ENCODE measurements at regions not wholly inside any gene's neighbourhood (a gene's known extent, or its start where the extent isn't known, plus 50 kb on each side); places are given as distances from the start of the nearest gene placed in this dataset.

- no peak for DNase-seq
Measured at GRCh38 chr3:159137949-159138348, 336.1 kb downstream of the MFSD1 start.

DNA sequence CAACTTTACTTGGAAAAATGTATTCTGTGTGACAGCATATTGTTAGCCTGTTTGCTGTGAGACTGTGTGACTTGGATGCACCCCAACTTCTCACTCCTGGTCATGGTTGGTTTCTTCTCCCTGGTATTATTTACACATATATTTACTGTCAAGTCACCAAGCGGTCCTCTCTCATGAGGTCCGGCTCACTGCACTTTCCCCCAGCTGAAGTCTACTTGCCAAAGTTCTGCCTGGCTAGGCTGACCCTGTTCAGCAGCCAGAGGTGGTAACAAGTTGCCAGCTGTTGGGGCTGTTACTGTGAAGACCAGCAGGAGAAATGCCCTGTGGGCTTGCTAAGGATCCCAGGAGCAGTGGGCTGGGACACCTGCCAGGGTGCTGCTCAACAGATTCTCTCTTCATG is 337.5 kb downstream of the MFSD1 start:
- no peak for DNase-seq

DNA sequence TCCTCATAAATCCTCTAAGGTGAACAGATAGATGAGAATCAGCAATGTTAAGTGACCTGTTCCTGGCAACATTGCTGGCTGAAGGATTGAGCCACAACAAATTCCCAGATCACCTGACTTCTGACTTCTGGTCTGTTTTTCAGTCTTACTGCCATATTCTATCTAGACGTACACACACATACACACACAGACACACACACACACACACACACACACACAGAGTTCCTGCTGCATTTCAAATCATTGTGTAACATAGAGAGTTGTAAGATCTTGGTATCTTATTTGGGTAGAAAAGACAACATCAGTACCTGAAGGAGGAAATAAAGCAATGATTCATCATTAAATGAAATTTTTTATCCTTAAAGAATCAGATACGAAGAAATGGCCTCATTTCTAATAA is 342.6 kb downstream of the MFSD1 start:
- DNase-seq, result no peak

DNA sequence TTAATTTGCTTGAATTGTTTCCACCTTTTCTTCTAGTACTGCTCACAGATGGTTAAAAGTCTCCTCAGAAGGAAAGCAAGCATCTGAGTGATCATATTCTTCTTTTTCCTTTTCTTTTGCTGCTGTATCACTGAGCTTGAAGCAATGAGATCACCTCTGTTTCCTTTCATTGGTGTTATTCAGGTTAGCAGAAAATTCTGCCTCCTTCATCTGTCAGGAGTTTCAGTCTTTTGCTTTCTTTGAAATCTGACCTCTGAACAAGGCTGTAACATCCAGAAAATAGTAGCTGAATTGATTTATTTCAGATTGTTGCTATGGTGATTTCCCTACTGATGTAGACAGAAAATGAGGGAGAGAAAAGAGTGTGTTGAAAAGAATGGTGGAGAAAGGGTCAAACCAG is 343.0 kb downstream of the MFSD1 start:
- DNase-seq, result no peak

GRCh38 chr3:159146392-159146791 is 344.5 kb downstream of the MFSD1 start:
- no peak for DNase-seq

GRCh38 chr3:159146856-159147435 is 345.1 kb downstream of the MFSD1 start:
- no peak for DNase-seq

- no peak for DNase-seq
Measured at GRCh38 chr3:159147813-159148212, 346.0 kb downstream of the MFSD1 start.

DNA sequence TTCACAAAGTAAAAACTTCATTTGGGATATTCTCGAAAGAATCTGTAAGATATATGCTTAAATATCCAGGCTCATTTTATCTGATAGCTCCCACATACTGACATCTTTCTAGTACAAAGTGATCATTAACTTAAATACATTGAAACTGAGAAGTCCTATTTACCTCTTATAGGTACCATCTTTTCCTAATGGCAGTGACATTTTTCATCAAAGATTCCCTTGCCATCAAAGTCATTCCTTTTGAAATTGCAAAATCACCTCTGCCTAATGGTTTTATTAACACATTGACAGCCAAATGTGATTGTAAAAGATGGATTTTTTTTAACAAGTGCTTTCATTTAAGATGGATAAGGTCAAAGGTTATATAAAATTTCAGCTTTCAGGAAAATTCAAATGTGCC is 346.6 kb downstream of the MFSD1 start:
- no peak for DNase-seq

DNA sequence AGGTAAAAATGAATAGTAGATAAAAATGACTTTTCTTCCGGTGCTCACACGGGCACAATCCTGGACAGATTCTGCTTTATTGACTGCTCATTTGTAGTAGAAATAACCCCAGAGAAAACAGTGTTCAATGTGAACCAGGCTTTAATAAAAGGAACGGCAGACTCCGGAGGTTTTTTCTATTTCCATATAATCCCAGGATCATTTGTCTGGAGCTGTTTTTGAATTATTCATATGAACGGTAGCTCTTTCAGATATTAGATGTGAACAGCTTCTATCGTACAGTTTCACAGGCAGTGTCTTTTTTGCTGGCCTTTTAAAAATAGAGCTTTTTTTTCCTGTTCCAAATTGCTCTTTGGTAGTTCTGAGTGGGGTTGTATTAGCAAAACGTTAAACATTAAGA is 347.3 kb downstream of the MFSD1 start:
- DNase-seq, result no peak

DNA sequence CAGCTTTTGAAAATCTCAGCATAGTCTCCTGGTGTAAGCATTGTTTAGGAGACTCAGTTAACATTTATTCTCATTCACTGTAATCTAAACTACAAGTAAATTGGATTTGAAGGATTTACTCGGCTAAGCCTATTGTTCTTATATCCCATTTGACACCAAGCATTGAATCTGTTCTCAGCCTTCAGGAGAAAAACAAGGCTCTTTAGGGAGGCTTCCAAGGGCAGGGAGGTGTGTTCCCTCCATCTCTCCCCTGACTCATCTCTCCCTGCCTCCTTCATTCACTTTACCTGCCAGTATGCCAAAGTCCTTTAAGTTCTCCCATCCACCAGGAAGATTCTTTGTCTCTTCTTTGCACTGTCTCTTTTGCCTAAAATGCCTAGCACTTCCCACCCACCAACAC is 347.8 kb downstream of the MFSD1 start:
- no peak for DNase-seq

DNA sequence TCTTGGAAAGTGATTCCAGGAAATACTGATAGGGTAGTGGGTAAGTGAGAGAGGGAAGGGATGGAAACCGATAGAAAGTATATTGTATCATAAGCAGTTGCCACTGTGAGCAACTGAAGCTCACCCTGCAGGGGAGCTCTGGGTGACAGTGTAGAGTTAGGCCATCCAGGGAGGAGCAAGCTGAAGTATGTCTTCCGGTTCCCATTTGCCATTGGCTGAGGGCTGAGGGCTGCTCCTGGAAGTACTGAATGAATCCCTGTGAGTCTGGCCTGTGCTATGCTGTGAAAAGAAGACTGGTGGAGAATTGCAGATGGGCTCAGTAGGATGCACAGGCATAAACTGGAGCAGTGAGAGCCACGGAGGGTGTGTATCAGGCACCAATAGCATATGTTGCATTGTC is 348.3 kb downstream of the MFSD1 start:
- no peak for DNase-seq

DNA sequence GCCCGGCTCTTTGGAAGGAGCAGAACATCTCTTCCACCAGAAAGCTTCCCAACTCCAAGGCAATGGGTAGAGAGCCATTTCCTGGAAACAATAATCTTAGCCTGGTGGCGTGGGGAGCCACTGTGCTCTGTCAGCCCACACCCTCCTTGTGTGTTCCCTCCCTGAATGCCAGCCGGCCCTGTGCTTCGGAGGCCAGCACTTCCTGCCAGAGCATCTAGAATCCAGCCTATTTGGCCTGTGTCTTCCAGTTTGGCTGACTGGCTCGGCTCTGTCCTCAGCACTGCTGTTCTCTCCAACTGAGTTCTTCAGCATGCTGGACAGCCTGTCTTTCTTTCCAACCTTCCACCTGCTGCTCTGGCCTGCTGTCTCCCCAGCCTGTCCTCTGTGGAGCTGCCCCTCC is 349.3 kb downstream of the MFSD1 start:
- no peak for DNase-seq

GRCh38 chr3:159157275-159157674 is 355.4 kb downstream of the MFSD1 start:
- DNase-seq, result no peak

DNA sequence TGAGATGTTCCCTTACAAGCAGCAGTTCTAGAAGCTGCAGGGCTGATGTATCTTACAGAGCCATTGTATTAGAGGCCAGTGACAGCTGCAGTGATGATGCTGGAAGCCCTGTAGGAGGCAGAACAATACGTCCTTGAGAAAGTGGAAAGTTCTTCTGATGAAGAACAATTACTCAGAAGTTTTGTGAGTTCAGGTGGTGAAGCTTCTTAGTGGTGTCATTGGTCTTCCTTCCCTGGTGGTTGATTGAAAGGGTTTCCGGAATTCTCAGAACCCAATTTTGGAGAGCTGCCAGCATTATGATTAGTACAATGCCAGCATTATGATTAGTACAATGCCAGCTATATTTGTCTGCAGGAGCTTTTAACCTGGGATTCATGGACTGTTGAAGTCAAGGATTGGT is 356.4 kb downstream of the MFSD1 start:
- DNase-seq, result no peak

GRCh38 chr3:159158801-159159200 is 356.9 kb downstream of the MFSD1 start:
- no peak for DNase-seq

GRCh38 chr3:159159546-159159945 is 357.7 kb downstream of the MFSD1 start:
- DNase-seq, result no peak

- DNase-seq, result no peak
Measured at GRCh38 chr3:159163656-159164055, 361.8 kb downstream of the MFSD1 start.

DNA sequence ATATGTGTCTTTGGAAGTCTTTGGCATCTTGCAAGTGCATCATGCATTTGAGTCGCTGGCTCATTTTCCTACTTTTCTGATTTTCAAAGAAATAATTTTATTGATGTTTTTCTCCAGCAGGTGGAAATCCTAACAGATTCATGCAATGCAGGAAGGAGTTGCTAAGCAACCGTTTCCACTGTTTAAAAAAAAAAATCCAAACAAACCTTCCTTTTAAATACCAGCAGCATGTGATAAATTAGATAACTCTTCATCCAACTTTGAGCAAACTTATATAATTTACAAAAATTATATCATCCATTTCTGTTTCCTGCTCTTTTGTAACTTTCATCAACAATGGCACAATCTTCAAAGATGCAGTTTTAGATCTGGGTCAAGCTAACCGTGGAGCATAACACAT is 364.1 kb downstream of the MFSD1 start:
- DNase-seq, result no peak

- DNase-seq, result no peak
Measured at GRCh38 chr3:159166899-159167586, 365.2 kb downstream of the MFSD1 start.

DNA sequence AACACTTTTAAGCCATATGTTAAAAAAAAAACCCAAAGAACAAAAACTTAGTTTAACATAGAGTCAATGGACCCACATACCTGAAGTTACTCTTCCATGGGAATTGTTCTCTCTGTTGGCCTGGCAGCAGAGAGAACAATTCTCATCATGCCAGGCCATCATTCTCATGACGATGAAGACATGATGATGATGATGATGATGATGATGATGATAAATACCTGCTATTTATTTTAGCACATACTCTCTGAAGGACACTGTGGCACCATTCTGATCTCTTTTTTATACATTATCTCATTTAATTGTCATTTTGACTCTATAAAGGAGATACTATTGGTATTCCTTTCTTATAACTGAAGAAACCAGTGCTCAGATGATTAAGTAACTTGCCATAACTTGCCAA is 366.9 kb downstream of the MFSD1 start:
- no peak for DNase-seq

DNA sequence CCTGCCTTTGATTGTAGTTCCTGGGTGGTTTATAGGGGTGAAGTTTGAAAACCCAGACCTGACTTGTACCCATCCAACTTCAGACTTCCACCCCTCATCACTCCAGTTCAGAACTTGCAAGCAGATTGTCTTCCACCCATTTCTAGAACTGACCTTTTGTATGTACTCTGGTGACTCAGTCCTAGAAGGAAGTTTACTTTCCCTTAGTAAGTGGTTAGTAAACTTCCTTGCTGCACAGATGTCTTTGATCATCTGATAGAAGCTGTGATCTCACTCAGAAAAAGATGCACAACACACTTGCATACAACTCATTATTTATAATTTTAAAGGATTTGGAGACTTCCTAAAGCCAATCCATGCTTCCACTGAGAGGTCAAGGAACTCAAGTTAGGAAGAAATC is 368.0 kb downstream of the MFSD1 start:
- DNase-seq, result no peak

DNA sequence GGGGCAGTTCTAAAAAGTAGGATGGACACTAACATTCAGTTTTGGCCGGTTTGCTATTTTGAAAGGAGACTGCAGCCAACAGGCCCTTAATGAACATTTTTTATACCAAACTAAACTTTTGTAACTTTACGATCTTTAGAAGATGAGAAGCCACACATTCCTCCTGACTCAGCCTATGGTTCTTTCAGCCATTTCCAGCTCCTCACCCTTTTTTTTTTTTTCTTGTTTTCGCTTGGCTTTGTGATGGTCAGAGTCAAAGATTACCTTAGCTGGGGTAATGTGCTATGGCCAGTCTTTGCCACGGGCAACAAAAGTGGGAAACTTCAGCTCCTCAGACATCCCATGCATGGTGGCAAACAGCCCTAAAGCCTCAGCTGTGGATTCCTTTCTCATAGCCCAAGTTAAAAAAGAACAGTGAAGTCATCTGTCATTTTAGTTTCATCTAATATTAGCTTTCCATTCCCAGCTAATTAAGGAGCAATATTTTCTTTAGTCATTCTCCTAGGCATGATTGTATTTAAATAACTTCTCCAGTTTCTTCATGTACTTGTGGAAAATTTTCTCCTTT is 368.7 kb downstream of the MFSD1 start:
- no peak for DNase-seq

DNA sequence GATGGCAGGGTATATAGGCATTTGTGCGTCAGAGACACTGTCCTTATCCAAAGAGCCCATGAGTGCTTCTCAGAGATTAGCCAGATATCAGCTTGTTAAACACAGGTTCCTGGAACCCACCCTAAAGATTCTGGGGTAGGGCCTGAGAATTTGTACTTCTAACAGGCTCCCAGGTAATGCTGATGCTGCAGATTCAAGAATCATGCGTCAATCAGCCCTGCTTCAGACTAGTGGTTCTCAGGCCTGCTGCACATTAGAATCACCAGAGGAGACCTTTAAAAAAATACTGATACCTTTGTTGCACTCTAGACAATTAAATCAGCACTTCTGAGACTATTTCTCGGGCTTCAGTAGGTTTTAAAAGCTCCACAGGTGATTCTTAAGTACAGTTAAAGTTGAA is 369.5 kb downstream of the MFSD1 start:
- DNase-seq, result no peak

- no peak for DNase-seq
Measured at GRCh38 chr3:159172473-159172872, 370.6 kb downstream of the MFSD1 start.
